GM12878 (cell line): ENCODE measurements at regions not wholly inside any gene's neighbourhood (a gene's known extent, or its start where the extent isn't known, plus 50 kb on each side); places are given as distances from the start of the nearest gene placed in this dataset.

Experiments used
- ATAC-seq: fragments of 200-7000 bp; cut with Tn5 transposase; 3 replicates; pipeline ENCODE4 v1.9.1; 2020; ENCODE audit warnings: mild to moderate bottlenecking, moderate library complexity
- BruUV-seq: library from RNA; stranded (reverse); fragments of 400-500 nt; replicated peaks from 2 replicates; lab custom pipeline; 2021; lab: Mats Ljungman, UMichigan
- CTCF ChIA-PET: fragments of 300-600 bp; sonication (Branson Sonifier 250); formaldehyde crosslinking; extraction: SDS; loops from one replicate; lab custom pipeline; 2021; ENCODE audit warnings: inconsistent platforms; lab: Yijun Ruan, JAX
- POLR2A ChIA-PET: fragments of 350-600 bp; formaldehyde crosslinking; extraction: SDS; loops from one replicate; lab custom pipeline; 2021; ENCODE audit warnings: inconsistent platforms; lab: Charles Lee
- RAD21 ChIA-PET: fragments of 300-600 bp; sonication (Branson Sonifier 250); formaldehyde crosslinking; loops from one replicate; lab custom pipeline; 2023; ENCODE audit warnings: antibody characterized with exemption; ENCODE audit not compliant: unreplicated experiment; lab: Charles Lee
- SMC1A ChIA-PET: fragments of 300-600 bp; sonication (Branson Sonifier 250); formaldehyde crosslinking; loops from one replicate; lab custom pipeline; 2023; ENCODE audit not compliant: unreplicated experiment, uncharacterized antibody; lab: Charles Lee
- DNase-seq: peaks from one replicate; pipeline ENCODE4 v3.0.0-alpha.2; 2011; ENCODE audit warnings: low read depth, low spot score
- FAIRE-seq: peaks from 3 replicates; lab custom pipeline; 2011; peaks lifted over from hg19 to GRCh38; lab: Jason Lieb, UNC
- H2AFZ ChIP-seq: 2 replicates; pipeline ENCODE4 v1.6.0; 2011; ENCODE audit warnings: low read depth, low read length, control low read depth; ENCODE audit not compliant: control insufficient read depth
- H3K27ac ChIP-seq: 2 replicates; pipeline ENCODE4 v1.5.1; 2011; ENCODE audit warnings: control low read depth; ENCODE audit not compliant: control insufficient read depth, insufficient read depth
- H3K27me3 ChIP-seq, 2 experiments: replicated peaks in 1 of 2; 2 replicates each; pipeline versions ENCODE4 v1.6.0 to v1.6.1; 2011; ENCODE audit warnings: low read length in 1 of 2; ENCODE audit not compliant: control insufficient read depth in 2 of 2, insufficient read depth in 2 of 2
- H3K36me3 ChIP-seq, 2 experiments: 2 replicates each; pipeline ENCODE4 v1.5.1; 2011; ENCODE audit warnings: low read length in 1 of 2; ENCODE audit not compliant: control insufficient read depth in 2 of 2, insufficient read depth in 2 of 2
- H3K4me1 ChIP-seq: 2 replicates; pipeline ENCODE4 v1.6.1; 2011; ENCODE audit warnings: mild to moderate bottlenecking, low read length, moderate library complexity, mixed read lengths; ENCODE audit not compliant: control insufficient read depth, insufficient read depth
- H3K4me2 ChIP-seq: 2 replicates; pipeline ENCODE4 v1.6.0; 2011; ENCODE audit warnings: control low read depth; ENCODE audit not compliant: control insufficient read depth, insufficient read depth
- H3K4me3 ChIP-seq: fragments of 200-600 bp; sonication (generic); 2 replicates; pipeline ENCODE4 v1.5.1; 2016
- H3K79me2 ChIP-seq: 2 replicates; pipeline ENCODE4 v1.6.0; 2011; ENCODE audit warnings: low read length; ENCODE audit not compliant: control insufficient read depth, insufficient read depth
- H3K9ac ChIP-seq: 2 replicates; pipeline ENCODE4 v1.8.0; 2011; ENCODE audit warnings: low read length, control low read depth, mixed read lengths; ENCODE audit not compliant: control insufficient read depth, insufficient read depth
- H3K9me3 ChIP-seq: replicated peaks from 3 replicates; pipeline ENCODE4 v1.5.1; 2011; ENCODE audit warnings: mild to moderate bottlenecking, low read length; ENCODE audit not compliant: control insufficient read depth, insufficient read depth
- H4K20me1 ChIP-seq: 2 replicates; pipeline ENCODE4 v1.6.0; 2011; ENCODE audit not compliant: control insufficient read depth, insufficient read depth
- BHLHE40 ChIP-seq, 2 experiments: fragments of 450-650 bp in 1 of 2; IDR thresholded peaks; 2 replicates each; pipeline ENCODE4 v1.6.1; 2011 to 2017; ENCODE audit warnings: low read depth in 2 of 2, borderline replicate concordance in 1 of 2, improper control_type of control experiment in 1 of 2, low read length in 1 of 2, mild to moderate bottlenecking in 1 of 2
- EED ChIP-seq: sonication (generic); IDR thresholded peaks from 2 replicates; pipeline ENCODE4 v1.6.1; 2016; ENCODE audit warnings: antibody characterized with exemption, low read depth
- IKZF1 ChIP-seq: fragments of 450-650 bp; conservative IDR thresholded peaks from 2 replicates; pipeline ENCODE4 v1.6.1; 2017; ENCODE audit warnings: antibody characterized with exemption, mild to moderate bottlenecking
- MEF2A ChIP-seq: IDR thresholded peaks from 2 replicates; pipeline ENCODE4 v1.6.1; 2011; ENCODE audit warnings: low read depth, mild to moderate bottlenecking, low read length, moderate library complexity; ENCODE audit not compliant: insufficient read depth
- MEF2B ChIP-seq: fragments of 450-650 bp; IDR thresholded peaks from 2 replicates; pipeline ENCODE4 v1.6.1; 2018; ENCODE audit warnings: mild to moderate bottlenecking, moderate library complexity; ENCODE audit not compliant: partially characterized antibody, poor library complexity, severe bottlenecking
- SIX5 ChIP-seq: IDR thresholded peaks from 2 replicates; pipeline ENCODE4 v1.6.1; 2011; ENCODE audit warnings: mild to moderate bottlenecking, low read depth, low read length, moderate library complexity; ENCODE audit not compliant: severe bottlenecking
- SMAD5 ChIP-seq: IDR thresholded peaks from 2 replicates; pipeline ENCODE4 v1.6.1; 2016; ENCODE audit warnings: antibody characterized with exemption, low read depth
- SPI1 ChIP-seq: IDR thresholded peaks from 2 replicates; pipeline ENCODE4 v1.6.1; 2011; ENCODE audit warnings: low read depth, mild to moderate bottlenecking, low read length, moderate library complexity, borderline replicate concordance; ENCODE audit not compliant: insufficient read depth
- WGBS: methylation state at CpG from one replicate; pipeline ENCODE4 v1.1.6; 2016; ENCODE audit warnings: low lambda C conversion rate; ENCODE audit not compliant: insufficient replicate concordance, insufficient coverage; ENCODE audit errors: missing lambda C conversion rate; 5-methylcytosine and 5-hydroxymethylcytosine counted together
- in situ Hi-C: fragments of 300-500 bp; cut with MboI; formaldehyde crosslinking; loops from 9 replicates; pipeline ENCODE4 v1.14.3; 2018; ENCODE audit warnings: mixed read lengths
- intact Hi-C: fragments of 100-400 bp; cut with micrococcal nuclease; formaldehyde crosslinking; loops from one replicate; pipeline ENCODE4 v1.14.2; 2022; ENCODE audit not compliant: unreplicated experiment

DNA sequence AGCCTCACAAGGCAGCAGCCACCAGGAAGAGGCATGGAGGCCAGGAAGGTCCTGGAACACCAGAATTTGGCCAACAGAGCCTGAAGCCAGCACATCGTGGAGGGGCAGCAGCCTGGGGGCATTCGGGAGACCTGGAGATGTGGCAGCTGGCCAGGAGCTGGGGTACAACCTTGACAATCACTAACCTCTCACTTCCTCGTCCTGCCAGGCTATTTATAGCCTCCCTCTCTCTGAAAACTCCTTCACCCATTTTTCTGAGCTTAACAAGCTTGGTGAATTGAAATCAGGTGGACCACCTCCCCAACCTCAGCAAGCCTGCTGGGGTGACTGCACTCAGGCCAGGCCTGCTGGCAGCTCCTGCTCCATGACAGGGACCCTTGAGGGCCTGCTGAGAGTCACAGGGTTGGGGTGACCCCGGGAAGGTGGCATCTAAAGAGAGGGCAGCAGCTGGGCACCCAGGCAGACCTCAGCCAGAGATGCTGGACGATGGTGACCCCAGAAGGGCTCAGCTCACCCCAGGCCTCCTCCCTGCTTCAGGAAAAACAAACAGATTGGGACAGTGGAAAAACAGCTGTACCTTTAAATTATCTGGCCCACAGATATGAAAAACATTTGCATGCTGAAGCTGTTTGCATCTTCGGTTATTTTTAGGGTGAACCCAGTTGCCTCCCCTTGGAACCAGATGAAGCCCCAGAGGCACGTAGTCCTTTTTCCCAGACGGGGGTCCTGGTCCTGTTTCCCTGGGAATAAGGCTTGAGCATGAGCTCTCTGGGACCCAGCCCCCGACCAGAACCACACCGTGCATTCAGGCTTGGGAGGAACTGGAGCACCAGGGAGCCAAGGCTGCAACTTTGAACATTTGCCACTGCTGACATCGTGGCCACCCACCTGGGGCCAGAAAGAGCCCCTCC lies 67.0 kb downstream of the PITPNM2 start:
- Histone ChIP-seq H3K27ac (peak overlapping the region; percentile 56), H2AFZ (peak overlapping the region; percentile 5), H3K36me3 (no peaks in the 10 kb centered on the region), H3K9me3 (no peaks in the 10 kb centered on the region), H3K27me3 (no peaks in the 10 kb centered on the region), H3K4me2 (peak overlapping the region; percentile 32), H3K4me1 (peaks cover 22% of the 10 kb centered on the region), H4K20me1 (no peaks in the 10 kb centered on the region), H3K4me3 (peak overlapping the region; percentile 43; the same call in 1 of the 2 replicates), H3K79me2 (no peaks in the 10 kb centered on the region), H3K9ac (peak overlapping the region; percentile 24)
- DNase-seq: no peak
- in situ Hi-C loops: no loop called here
- intact Hi-C loops: no loop called here
- 5% methylated on average over 11 of the region's 11 CpGs for WGBS
- TF ChIP-seq SIX5: no peak
- peak; percentile 40 for TF ChIP-seq IKZF1
- TF ChIP-seq BHLHE40 (IDR thresholded peaks at IDR 0.05; ENCODE audit: borderline replicate concordance in 1 of 2, low read depth in 2 of 2, low read length in 1 of 2): peak in 1 of 2 experiments; percentile 2; a peak in 1 of 4 replicates
- TF ChIP-seq SPI1: peak; percentile 81
- TF ChIP-seq EED: peak; percentile 44; the same call in 1 of the 2 replicates
- TF ChIP-seq MEF2B: peak; percentile 44
- peak; percentile 75; the same call in 1 of the 2 replicates for TF ChIP-seq MEF2A
- TF ChIP-seq SMAD5: no peak
- ATAC-seq: peak; percentile 66
- peak; percentile 88 for FAIRE-seq
- POLR2A ChIA-PET: interaction anchor here (0.6 to 1.2 kb wide), 2 partner anchors 9 to 44 kb away, joined by 3 read pairs; no protein-coding TSS in a partner anchor
- RAD21 ChIA-PET: interaction anchor here (0.9 to 2.2 kb wide), 2 partner anchors 8 to 11 kb away, joined by 3 to 11 read pairs; no protein-coding TSS in a partner anchor
- CTCF ChIA-PET: interaction anchor here (1.1 to 1.7 kb wide), 5 partner anchors 9 to 40 kb away, joined by 3 to 4 read pairs (median 4); no protein-coding TSS in a partner anchor
- BruUV-seq: no TSS peak
- SMC1A ChIA-PET: interaction anchor here (0.6 to 1.4 kb wide), 4 partner anchors 9 to 60 kb away, joined by 3 read pairs; no protein-coding TSS in a partner anchor
